ENCODE measurements at regions not wholly inside any gene's neighbourhood (a gene's known extent, or its start where the extent isn't known, plus 50 kb on each side); places are given as distances from the start of the nearest gene placed in this dataset.

- Histone ChIP-seq H3K79me2 (ENCODE audit: control insufficient read depth, insufficient read depth, low read length) (no peaks in the 10 kb centered on the region), H3K9me3 (replicated peaks; ENCODE audit: control insufficient read depth, insufficient read depth, low read length) (no peaks in the 10 kb centered on the region), H2AFZ (ENCODE audit: low read depth, low read length) (no peak overlapping the region), H3K4me2 (ENCODE audit: insufficient read depth, low read length) (no peak overlapping the region), H3K9ac (replicated peaks; ENCODE audit: extremely low read depth, insufficient read depth, low read length) (no peak overlapping the region), H3K4me3 (replicated peaks in 1 of 3; ENCODE audit: insufficient read depth in 1 of 3, low read depth in 1 of 3, low read length in 3 of 3) (no peak overlapping the region), H3K9me1 (replicated peaks; ENCODE audit: control insufficient read depth, extremely low read depth, insufficient read depth, low read length) (no peaks in the 10 kb centered on the region), H3K36me3 (ENCODE audit: control insufficient read depth in 2 of 2, extremely low read depth in 1 of 2, insufficient read depth in 2 of 2, low read length in 2 of 2) (no peaks in the 10 kb centered on the region), H3K27me3 (ENCODE audit: control insufficient read depth in 2 of 2, insufficient read depth in 2 of 2, low read length in 2 of 2) (no peaks in the 10 kb centered on the region), H3K4me1 (ENCODE audit: control insufficient read depth, extremely low read depth, insufficient read depth, low read length) (no peaks in the 10 kb centered on the region), H4K20me1 (replicated peaks; ENCODE audit: control insufficient read depth, extremely low read depth, insufficient read depth, low read length) (no peaks in the 10 kb centered on the region), H3K27ac (ENCODE audit: insufficient read depth, low read depth, low read length) (no peak overlapping the region)
- POLR2A ChIA-PET = no interaction called here
- FAIRE-seq (no peak), DNase-seq (ENCODE audit: low read depth, low spot score) (no peak)
- BruUV-seq (replicated peaks) = no TSS peak
- CTCF ChIA-PET = no interaction called here
- intact Hi-C loops (cut with micrococcal nuclease) (no loop called here), dilution Hi-C loops (cut with MboI; ENCODE audit: extremely low pct_ligation_motif_present, low sequenced_read_pairs) (no loop called here)
- TF ChIP-seq MYC (IDR thresholded peaks at IDR 0.05; ENCODE audit: low read depth, low read length) (no peak), EZH2 (IDR thresholded peaks at IDR 0.05; ENCODE audit: borderline replicate concordance, low read depth, low read length, severe bottlenecking) (no peak), POLR2A (IDR thresholded peaks at IDR 0.05; ENCODE audit: low read depth, low read length) (no peak), FOS (IDR thresholded peaks at IDR 0.05; ENCODE audit: borderline replicate concordance, insufficient read depth, low read length) (no peak), MAX (IDR thresholded peaks at IDR 0.05; ENCODE audit: insufficient read depth, insufficient read length) (no peak), JUN (IDR thresholded peaks at IDR 0.05; ENCODE audit: borderline replicate concordance, insufficient read depth, insufficient read length, low read depth) (no peak), CTCF (IDR thresholded peaks at IDR 0.05; ENCODE audit: extremely low read depth in 1 of 2, insufficient read depth in 1 of 2, low read depth in 1 of 2, low read length in 2 of 2) (no peak), POLR2AphosphoS5 (IDR thresholded peaks at IDR 0.05; ENCODE audit: insufficient read depth, low read depth, low read length) (no peak), GATA2 (IDR thresholded peaks at IDR 0.05; ENCODE audit: insufficient read depth, insufficient read length, low read depth, low read length) (no peak)
These were observed 514.2 kb upstream of the TLE4 start for GRCh38 chr9:79057576-79057975.
